ENCODE measurements at regions not wholly inside any gene's neighbourhood (a gene's known extent, or its start where the extent isn't known, plus 50 kb on each side); places are given as distances from the start of the nearest gene placed in this dataset.

GRCh38 chr1:184910691-184911091 is 63.6 kb downstream of the NIBAN1 start:
- Mint-ChIP-seq H3K4me3 (ENCODE audit: unreplicated experiment) (no peak overlapping the region), H3K4me1 (ENCODE audit: low read depth, unreplicated experiment) (peaks cover 5% of the 10 kb centered on the region), H3K36me3 (ENCODE audit: low read depth, unreplicated experiment) (no peaks in the 10 kb centered on the region), H3K27ac (ENCODE audit: unreplicated experiment) (no peak overlapping the region), H3K9me3 (ENCODE audit: unreplicated experiment) (no peaks in the 10 kb centered on the region), H3K27me3 (ENCODE audit: low read depth, unreplicated experiment) (no peaks in the 10 kb centered on the region)
- Histone ChIP-seq H4K20me1 (ENCODE audit: insufficient read depth, low read length) (no peaks in the 10 kb centered on the region), H3K79me2 (ENCODE audit: insufficient read depth, low read length) (no peaks in the 10 kb centered on the region), H3K4me1 (ENCODE audit: insufficient read depth, low read length) (no peaks in the 10 kb centered on the region), H2AFZ (ENCODE audit: low read depth, low read length) (no peak overlapping the region), H3K4me3 (ENCODE audit: insufficient read depth, low read depth, low read length) (no peak overlapping the region), H3K9me3 (ENCODE audit: insufficient read depth, low read depth, low read length) (no peaks in the 10 kb centered on the region), H3K36me3 (ENCODE audit: insufficient read depth, low read length) (no peaks in the 10 kb centered on the region), H3K9ac (ENCODE audit: low read length) (no peak overlapping the region), H3K4me2 (ENCODE audit: low read length) (no peak overlapping the region), H3K27me3 (ENCODE audit: insufficient read depth, low read length) (no peaks in the 10 kb centered on the region), H3K27ac (ENCODE audit: low read depth, low read length) (no peak overlapping the region)
- TF ChIP-seq EZH2 (IDR thresholded peaks at IDR 0.05; ENCODE audit: insufficient read depth, low read length) (no peak), CTCF (IDR thresholded peaks at IDR 0.05; ENCODE audit: insufficient read depth, low read depth, low read length) (no peak)
- no peak for FAIRE-seq
- no peak for DNase-seq (ENCODE audit: low read depth)

DNA sequence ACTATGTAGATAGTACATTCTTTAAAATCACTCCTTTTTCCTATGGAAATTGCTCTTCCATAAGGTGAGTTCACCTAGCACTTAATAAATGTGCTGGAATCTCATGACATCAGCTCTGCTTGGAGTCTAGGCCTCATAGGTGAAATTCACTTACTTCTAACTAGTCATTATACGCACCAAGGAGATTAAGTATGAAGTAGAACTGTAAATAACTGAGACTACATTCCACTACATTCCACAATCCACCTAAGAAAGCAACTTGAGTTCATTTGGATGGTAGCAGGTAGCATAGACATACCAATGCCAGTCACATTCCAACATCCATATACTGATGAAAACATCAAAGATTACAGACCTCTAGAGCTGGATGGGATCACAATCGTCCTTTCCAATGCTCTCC is 64.3 kb downstream of the NIBAN1 start:
- Histone ChIP-seq H3K36me3 (ENCODE audit: insufficient read depth, low read length) (no peaks in the 10 kb centered on the region), H3K4me3 (ENCODE audit: insufficient read depth, low read depth, low read length) (no peak overlapping the region), H3K79me2 (ENCODE audit: insufficient read depth, low read length) (no peaks in the 10 kb centered on the region), H4K20me1 (ENCODE audit: insufficient read depth, low read length) (no peaks in the 10 kb centered on the region), H3K27me3 (ENCODE audit: insufficient read depth, low read length) (no peaks in the 10 kb centered on the region), H3K9me3 (ENCODE audit: insufficient read depth, low read depth, low read length) (no peaks in the 10 kb centered on the region), H3K4me1 (ENCODE audit: insufficient read depth, low read length) (no peaks in the 10 kb centered on the region), H2AFZ (ENCODE audit: low read depth, low read length) (no peak overlapping the region), H3K27ac (ENCODE audit: low read depth, low read length) (no peak overlapping the region), H3K9ac (ENCODE audit: low read length) (no peak overlapping the region), H3K4me2 (ENCODE audit: low read length) (no peak overlapping the region)
- TF ChIP-seq CTCF (IDR thresholded peaks at IDR 0.05; ENCODE audit: insufficient read depth, low read depth, low read length) (no peak), EZH2 (IDR thresholded peaks at IDR 0.05; ENCODE audit: insufficient read depth, low read length) (no peak)
- H3K27ac Mint-ChIP-seq (ENCODE audit: unreplicated experiment), result no peak overlapping the region
- DNase-seq (ENCODE audit: low read depth) (no peak), FAIRE-seq (no peak)
- no peak overlapping the region for H3K4me3 Mint-ChIP-seq (ENCODE audit: unreplicated experiment)
- peaks cover 1% of the 10 kb centered on the region for H3K9me3 Mint-ChIP-seq (ENCODE audit: unreplicated experiment)
- peaks cover 8% of the 10 kb centered on the region for H3K4me1 Mint-ChIP-seq (ENCODE audit: low read depth, unreplicated experiment)
- H3K27me3 Mint-ChIP-seq (ENCODE audit: low read depth, unreplicated experiment), result no peaks in the 10 kb centered on the region
- peaks cover 2% of the 10 kb centered on the region for H3K36me3 Mint-ChIP-seq (ENCODE audit: low read depth, unreplicated experiment)

- Histone ChIP-seq H3K27ac (ENCODE audit: low read depth, low read length) (no peak overlapping the region), H3K79me2 (ENCODE audit: insufficient read depth, low read length) (no peaks in the 10 kb centered on the region), H2AFZ (ENCODE audit: low read depth, low read length) (no peak overlapping the region), H4K20me1 (ENCODE audit: insufficient read depth, low read length) (no peaks in the 10 kb centered on the region), H3K9me3 (ENCODE audit: insufficient read depth, low read depth, low read length) (no peaks in the 10 kb centered on the region), H3K9ac (ENCODE audit: low read length) (no peak overlapping the region), H3K4me3 (ENCODE audit: insufficient read depth, low read depth, low read length) (no peak overlapping the region), H3K36me3 (ENCODE audit: insufficient read depth, low read length) (no peaks in the 10 kb centered on the region), H3K4me1 (ENCODE audit: insufficient read depth, low read length) (no peaks in the 10 kb centered on the region), H3K4me2 (ENCODE audit: low read length) (no peak overlapping the region), H3K27me3 (ENCODE audit: insufficient read depth, low read length) (no peaks in the 10 kb centered on the region)
- Mint-ChIP-seq H3K4me3 (ENCODE audit: unreplicated experiment) (no peak overlapping the region), H3K4me1 (ENCODE audit: low read depth, unreplicated experiment) (peaks cover 8% of the 10 kb centered on the region), H3K27ac (ENCODE audit: unreplicated experiment) (no peak overlapping the region), H3K9me3 (ENCODE audit: unreplicated experiment) (peaks cover 5% of the 10 kb centered on the region), H3K36me3 (ENCODE audit: low read depth, unreplicated experiment) (peaks cover 4% of the 10 kb centered on the region), H3K27me3 (ENCODE audit: low read depth, unreplicated experiment) (no peaks in the 10 kb centered on the region)
- FAIRE-seq (no peak), DNase-seq (ENCODE audit: low read depth) (no peak)
- TF ChIP-seq EZH2 (IDR thresholded peaks at IDR 0.05; ENCODE audit: insufficient read depth, low read length), result no peak
- TF ChIP-seq CTCF (IDR thresholded peaks at IDR 0.05; ENCODE audit: insufficient read depth, low read depth, low read length), result no peak
Measured at GRCh38 chr1:184909019-184909418, 65.3 kb downstream of the NIBAN1 start.

All from astrocyte (in vitro differentiated cells and primary cell).